ENCODE measurements at regions not wholly inside any gene's neighbourhood (a gene's known extent, or its start where the extent isn't known, plus 50 kb on each side); places are given as distances from the start of the nearest gene placed in this dataset.

GRCh38 chr6:134778431-134778830, 171.5 kb downstream of the ALDH8A1 start:
- TF ChIP-seq, protein P1, sequence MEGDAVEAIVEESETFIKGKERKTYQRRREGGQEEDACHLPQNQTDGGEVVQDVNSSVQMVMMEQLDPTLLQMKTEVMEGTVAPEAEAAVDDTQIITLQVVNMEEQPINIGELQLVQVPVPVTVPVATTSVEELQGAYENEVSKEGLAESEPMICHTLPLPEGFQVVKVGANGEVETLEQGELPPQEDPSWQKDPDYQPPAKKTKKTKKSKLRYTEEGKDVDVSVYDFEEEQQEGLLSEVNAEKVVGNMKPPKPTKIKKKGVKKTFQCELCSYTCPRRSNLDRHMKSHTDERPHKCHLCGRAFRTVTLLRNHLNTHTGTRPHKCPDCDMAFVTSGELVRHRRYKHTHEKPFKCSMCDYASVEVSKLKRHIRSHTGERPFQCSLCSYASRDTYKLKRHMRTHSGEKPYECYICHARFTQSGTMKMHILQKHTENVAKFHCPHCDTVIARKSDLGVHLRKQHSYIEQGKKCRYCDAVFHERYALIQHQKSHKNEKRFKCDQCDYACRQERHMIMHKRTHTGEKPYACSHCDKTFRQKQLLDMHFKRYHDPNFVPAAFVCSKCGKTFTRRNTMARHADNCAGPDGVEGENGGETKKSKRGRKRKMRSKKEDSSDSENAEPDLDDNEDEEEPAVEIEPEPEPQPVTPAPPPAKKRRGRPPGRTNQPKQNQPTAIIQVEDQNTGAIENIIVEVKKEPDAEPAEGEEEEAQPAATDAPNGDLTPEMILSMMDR (IDR thresholded peaks at IDR 0.05; ENCODE audit: extremely low read depth in 1 of 2, insufficient read depth in 1 of 2, low read depth in 1 of 2, low read length in 2 of 2) = no peak
- TF ChIP-seq POLR2AphosphoS5 (IDR thresholded peaks at IDR 0.05; ENCODE audit: insufficient read depth, low read depth, low read length) = no peak

Measured in endothelial cell of umbilical vein (primary cell).